ENCODE measurements at regions not wholly inside any gene's neighbourhood (a gene's known extent, or its start where the extent isn't known, plus 50 kb on each side); places are given as distances from the start of the nearest gene placed in this dataset.

DNA sequence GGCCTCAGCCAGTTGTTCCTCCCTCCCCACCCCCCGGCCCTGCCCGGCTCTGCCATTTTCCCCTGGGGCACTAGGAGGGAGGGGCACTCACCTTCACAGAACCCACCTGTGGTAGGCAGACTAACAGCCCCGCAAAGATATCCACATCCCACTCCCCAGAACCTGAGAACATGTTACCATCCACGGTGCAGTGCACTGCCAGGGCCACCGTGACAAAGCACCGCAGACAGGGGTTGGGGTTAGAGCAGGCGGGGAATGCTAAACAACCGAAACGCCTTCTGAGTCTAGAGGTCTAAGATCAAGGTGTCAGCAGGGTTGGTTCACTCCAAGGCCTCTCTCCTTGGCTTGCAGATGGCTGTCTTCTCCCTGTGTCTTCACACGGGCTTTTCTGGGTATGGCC is 57.4 kb upstream of the NCOR2 start:
- TF ChIP-seq SPI1 (IDR thresholded peaks at IDR 0.05; ENCODE audit: low read depth, low read length) (no peak), POLR2AphosphoS5 (IDR thresholded peaks at IDR 0.05; ENCODE audit: low read depth, low read length) (no peak), POLR2A (IDR thresholded peaks at IDR 0.05; ENCODE audit: low read depth, low read length) (no peak)

Data from GM12891 (cell line).